Pons (tissue), 1 donor: ENCODE measurements at regions not wholly inside any gene's neighbourhood (a gene's known extent, or its start where the extent isn't known, plus 50 kb on each side); places are given as distances from the start of the nearest gene placed in this dataset.

Source experiments
- DNase-seq: peaks from one replicate; pipeline ENCODE4 v3.0.0-alpha.2; 2016; ENCODE audit warnings: low spot score

DNA sequence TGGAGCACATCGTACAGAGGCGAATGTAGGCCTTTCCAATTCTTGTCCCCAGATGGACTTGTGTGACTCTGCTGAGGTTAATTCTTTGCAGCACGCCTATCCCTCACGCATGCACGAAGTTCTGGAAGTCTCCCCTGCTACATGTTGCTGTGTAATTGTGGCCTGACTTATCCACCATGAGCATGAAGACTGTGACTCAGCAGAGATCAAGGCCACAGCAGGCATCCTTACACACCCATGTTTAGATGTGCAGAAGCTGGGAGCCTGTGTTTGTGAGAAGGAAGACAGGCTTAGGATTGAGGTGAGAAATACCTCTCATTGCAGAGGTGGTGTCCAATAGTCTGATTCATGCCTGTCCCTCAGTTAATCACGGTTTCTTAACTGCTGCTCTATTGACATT lies 135.6 kb downstream of the ICE1 start:
- DNase-seq: no peak

GRCh38 chr5:5551499-5551898 lies 129.0 kb downstream of the ICE1 start:
- no peak for DNase-seq

- DNase-seq: no peak
These were observed 123.9 kb downstream of the ICE1 start for GRCh38 chr5:5546408-5546807.

- DNase-seq: no peak
These were observed 121.7 kb downstream of the ICE1 start for GRCh38 chr5:5544094-5544663.

GRCh38 chr5:5542654-5543053 lies 120.2 kb downstream of the ICE1 start:
- no peak for DNase-seq

- DNase-seq: no peak
These were observed 117.6 kb downstream of the ICE1 start for GRCh38 chr5:5540065-5540464.
